Occipital lobe (tissue), 1 donor: ENCODE measurements at regions not wholly inside any gene's neighbourhood (a gene's known extent, or its start where the extent isn't known, plus 50 kb on each side); places are given as distances from the start of the nearest gene placed in this dataset.
"Not testable (repeated sequence)": the region's sequence is repeated elsewhere in the genome, so short reads cannot be mapped to it uniquely, and the experiment has no call there.

Experiments used
- DNase-seq: peaks from one replicate; lab custom pipeline; 2025; lab: John Stamatoyannopoulos, UW

DNA sequence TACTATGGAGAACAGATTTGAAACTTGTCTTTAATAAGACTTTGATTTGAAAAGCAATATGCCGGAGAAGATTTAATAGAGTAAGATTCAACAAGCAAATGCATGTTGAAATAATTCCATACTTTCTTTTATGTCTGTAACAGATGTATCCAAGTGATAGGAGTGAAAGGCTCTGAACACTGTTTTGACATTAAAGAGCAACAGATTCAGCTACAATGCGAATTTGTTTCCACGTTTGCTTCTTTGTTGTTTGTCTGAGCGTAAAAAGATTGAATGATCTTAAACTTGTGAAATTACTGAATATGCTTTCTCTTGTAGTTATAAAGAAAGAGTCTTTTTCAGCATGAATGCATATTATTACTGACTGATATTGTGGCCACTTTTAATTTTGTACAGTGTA is 2612.9 kb downstream of the PCDH9 start:
- DNase-seq = no peak

DNA sequence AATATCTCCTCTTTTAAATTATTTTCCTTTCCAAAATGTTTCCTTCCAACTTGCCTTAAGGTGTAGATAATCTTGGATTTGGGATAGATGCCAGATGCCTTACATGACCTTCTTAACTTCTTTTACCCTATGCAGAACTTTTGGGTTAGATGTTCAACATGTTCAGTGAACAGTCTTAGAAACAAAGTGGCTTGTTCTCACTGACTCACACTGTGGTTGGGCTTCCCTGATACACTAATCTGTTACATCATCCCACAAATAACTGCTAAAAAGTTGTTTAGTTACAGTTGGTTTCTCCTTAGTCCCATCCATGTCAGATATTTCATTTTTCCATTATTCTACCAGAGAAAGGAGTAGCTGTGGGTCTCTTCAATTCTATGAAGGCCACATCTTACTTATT is 2638.2 kb downstream of the PCDH9 start:
- DNase-seq = no peak

DNA sequence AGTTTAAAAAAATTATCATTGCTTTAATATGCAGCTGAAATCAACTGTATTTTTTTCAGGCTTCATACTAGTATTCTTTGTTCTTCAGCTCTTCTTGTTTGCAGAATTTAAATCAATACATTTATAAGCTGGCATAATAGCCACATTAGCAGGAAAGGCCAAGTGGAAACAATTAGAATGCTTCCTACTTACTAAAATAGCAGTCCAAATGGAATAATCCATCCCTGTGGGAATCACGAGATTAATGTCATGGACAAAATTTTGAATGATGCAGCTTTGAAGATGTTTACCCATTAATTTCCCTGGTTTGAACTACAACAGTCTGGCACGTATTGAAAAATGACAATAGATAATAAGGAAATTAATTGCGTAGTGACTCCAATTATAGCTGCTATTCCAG is 2650.8 kb downstream of the PCDH9 start:
- no peak for DNase-seq

DNA sequence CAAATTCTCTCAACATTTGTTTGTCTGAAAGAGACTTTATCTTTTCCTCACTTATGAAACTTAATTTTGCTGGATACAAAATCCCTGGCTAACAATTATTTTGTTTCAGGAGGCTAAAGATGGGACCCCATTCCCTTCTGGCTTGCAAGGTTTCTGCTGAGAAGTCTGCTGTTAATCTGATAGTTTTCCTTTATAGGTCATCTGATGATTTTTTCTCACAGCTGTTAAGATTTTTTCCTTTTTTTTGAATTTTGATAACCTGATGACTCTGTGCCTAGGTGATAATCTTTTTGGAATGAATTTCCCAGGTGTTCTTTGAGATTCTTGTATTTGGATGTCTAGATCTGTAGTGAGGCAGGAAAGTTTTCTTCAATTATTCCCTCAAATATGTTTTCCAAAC is 2661.4 kb downstream of the PCDH9 start:
- DNase-seq = no peak

DNA sequence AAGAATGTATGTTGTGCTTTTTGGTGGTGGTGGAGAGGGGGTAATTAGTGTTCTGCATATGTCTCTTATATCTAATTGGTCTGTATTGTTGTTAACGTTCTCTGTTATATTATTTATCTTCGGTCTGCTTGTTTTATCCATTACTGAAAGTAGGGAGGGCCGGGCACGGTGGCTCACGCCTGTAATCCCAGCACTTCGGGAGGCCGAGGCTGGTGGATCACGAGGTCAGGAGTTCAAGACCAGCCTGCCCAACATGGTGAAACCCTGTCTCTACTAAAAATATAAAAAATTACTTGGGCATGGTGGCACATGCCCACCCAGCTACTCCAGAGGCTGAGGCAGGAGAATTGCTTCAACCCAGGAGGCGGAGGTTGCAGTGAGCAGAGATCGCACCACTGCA is 2672.1 kb downstream of the PCDH9 start:
- not testable (repeated sequence) for DNase-seq

DNA sequence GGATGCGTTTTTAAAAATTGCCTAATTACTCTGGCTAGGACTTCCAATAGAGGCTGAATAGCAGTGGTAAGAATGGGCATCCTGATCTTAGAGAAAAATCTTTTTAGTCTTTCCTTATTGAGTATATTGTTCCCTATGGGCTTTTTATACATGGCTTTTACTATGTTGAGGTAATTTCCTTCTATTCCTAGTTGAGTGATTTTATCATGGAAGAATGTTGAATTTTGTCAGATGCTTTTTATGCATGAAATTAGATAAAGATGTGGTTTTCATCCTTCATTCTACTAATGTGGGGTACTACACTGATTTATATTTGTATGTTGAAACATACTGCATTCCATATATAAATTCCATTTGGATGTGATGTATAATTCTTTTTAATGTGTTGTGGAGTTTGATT is 2673.8 kb downstream of the PCDH9 start:
- no peak for DNase-seq

DNA sequence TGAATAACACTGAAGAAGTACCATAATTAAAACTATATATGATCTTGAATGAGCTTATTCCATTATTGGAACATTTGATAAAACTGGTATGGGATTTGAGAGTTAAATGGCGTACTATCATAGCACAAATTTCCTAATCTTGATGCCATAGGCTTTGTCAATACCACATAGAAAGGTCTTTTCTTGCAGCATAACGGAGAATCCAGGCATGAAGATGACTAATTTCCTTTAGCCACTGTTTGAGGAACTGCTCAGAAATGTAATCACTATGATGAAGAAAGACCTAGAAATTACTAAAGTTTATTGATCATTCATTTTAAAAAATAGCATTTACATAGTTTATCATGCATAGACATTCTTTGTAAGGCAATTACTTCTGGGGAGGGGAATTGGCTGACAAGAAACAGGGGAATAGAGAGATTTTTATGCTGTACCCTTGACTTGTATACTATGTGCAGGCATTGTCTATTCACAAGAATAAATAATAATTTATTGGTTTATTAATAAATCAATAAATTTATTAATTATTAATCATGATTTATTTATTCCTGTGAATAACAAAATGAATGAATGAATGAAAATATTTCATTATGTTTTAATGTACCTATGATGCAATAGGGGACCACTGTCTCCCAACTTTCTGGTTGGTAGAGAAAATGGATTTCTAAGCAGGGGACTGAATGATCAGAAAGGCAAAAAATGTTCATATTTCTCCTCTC is 2676.6 kb downstream of the PCDH9 start:
- DNase-seq = no peak

DNA sequence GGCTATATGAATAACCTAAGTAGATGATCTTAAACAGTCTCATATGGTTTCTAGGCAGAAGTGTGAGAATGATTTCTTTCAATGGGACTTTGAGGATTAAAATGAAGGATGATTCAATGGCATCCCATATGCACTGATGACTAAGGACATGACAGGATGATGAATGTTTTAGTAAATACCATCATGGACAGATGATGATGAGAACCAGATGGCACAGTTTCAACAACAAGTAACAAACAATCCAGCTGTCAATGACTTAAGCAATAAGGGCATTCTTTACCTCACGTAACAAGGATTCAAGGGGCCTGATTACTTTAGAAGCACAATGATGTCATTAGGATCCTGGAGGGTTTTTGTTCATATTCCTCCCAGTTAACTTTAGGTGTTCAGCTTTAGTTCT is 2678.4 kb downstream of the PCDH9 start:
- DNase-seq = no peak

DNA sequence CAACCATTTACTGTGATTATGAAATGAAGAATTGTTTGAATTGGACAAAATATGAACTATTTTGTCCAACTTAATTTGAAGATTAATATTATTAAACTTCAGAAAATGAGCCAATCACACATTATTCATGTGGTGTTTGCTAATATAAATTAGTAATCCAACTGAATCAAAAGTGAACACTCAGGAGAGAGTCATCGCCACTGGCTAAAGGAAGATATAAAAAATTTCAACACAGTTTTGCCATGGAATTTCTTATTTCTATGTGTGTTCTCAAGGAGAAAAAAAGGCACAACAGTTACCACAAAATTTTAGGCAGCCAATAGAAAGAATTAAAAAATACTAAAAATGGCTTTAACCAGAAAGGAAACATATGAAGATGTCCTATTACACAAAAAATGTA is 2683.8 kb downstream of the PCDH9 start:
- DNase-seq = no peak

DNA sequence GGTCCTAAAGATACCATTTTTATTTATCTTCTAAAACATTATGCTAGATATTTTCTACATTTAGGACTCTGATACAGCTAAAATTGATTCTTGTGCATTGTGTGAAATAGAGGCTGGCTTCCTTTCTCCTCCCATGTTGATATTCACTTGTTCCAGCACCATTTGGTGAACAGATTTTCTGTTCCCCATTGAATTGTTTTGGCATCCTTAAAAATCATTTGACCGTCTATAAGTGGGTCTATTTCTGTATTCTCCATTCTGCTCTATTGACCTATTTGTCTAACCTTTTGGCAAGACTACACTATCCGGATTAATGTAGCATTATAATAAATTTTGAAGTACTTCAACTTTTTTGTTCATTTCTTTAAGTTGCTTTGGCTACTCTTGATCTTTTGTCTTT is 2689.2 kb downstream of the PCDH9 start:
- no peak for DNase-seq

DNA sequence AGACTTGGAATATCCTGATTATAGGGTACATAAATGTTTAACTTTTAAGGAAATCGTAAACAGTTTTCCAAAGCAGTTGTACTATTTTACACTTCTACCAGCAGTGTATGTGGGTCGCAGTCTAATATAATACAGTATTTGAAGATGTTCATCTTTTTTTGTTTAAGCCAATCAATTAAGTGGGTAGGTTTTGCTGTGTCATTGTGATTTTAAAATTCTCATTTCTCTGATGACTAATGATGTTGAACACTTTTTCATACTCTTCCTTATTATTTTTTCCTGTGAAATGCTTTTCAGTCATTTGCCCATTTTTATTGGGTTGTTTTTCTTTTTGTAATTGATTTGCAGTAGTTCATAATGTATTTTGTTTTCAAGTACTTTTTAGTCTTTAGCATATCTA is 2689.7 kb downstream of the PCDH9 start:
- DNase-seq = no peak

DNA sequence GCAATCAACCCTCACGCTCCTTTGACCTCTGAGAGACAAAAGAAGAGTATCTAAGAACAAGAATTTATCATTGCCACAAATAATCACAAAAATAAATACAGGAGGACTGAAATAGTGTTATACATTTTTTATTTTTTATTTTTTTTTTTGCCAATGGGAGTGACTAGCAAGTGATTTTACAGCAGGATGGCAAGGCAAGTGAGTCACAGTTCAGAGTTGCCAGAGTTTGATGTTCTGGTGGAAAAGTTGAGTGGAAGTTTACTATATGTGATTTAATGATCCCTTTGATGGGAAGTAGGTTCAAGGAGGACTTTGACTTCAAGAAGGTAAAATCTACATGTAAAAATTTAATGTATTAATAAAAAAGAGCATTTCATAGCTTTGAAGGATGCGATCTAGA is 2691.4 kb downstream of the PCDH9 start:
- DNase-seq = no peak

DNA sequence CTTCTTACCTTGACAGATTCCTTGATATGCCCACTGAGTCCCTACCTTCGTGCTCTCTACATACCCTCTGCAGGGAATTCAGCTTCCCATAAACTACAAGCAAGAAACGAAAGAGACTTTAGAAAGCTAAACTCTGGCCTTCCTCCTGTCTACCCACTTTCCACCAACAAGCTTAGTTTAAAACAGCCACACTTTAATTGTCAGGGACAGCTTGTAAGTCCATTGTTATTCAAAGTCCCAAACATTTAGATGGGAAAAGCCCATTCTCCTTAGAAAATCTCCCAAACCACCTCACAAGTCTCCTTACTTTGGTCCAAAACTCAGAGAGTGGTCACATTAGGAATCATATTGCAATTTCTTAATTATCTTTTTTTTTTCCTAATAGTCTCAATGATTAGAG is 2695.8 kb downstream of the PCDH9 start:
- DNase-seq = no peak

DNA sequence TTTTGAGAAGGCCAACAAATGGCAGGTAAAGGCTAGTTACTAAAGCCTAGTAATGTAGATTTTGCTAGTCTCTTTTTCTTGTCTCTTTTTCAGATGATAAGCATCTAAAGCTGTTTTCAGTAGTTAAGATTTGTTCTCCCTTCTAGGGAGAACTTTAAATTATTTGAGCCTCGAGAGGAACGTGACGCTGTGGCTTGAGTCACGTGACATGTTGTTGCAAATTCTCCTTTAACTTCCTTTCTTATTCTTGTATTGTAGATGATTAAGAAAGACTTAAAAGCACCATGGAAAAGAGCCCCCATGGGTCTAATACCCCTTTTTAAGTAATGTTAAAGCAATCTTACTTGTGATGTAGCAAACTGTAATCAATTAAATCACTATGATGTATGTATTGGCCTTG is 2698.7 kb downstream of the PCDH9 start:
- DNase-seq = no peak

DNA sequence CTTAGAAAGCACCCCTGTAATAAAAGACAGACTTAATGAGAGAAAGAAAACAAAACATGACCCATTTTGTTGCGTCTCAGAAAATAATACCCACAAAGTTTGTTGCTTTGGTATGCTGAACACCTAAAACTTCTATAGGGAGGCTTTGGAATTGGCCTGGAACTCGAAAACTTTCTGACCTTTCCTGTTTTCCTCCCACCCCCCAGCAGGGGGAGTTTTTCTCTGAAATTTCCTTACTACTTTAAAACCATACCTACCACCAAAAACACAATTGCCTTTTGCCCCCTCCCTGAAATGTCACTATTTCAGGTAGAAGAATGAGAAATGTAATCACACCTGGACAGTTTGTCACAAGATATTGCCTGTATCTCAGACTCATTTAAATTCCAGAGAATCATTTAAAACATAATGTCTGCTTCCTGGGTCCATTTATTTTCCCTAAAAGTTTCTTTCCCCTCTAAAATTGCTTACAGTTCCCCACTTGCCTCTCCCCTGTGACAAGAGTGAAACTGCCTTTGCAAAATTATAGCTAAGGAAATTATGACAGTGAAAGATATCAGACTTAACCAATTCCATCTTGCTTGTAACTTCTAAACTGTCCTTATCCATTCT is 2700.2 kb downstream of the PCDH9 start:
- DNase-seq = no peak

DNA sequence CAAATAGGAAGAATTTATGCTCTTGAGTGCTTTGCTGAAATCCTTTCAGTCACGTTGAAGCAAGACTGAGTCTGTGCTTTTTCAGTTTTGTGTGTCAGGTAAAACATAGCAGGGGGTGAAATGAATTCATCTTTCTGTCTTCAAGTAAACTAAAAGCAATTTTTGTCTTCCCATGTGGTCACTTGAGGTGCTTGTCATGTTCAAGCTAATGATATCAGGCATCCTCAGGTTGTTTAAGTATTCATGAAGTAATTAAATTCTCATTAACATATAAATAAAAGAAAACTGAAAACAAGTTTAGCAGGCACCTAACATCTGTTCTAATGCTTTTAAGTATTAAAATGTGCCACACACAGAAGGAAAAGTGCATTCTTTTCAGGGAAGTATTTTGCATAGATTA is 2701.3 kb downstream of the PCDH9 start:
- no peak for DNase-seq

DNA sequence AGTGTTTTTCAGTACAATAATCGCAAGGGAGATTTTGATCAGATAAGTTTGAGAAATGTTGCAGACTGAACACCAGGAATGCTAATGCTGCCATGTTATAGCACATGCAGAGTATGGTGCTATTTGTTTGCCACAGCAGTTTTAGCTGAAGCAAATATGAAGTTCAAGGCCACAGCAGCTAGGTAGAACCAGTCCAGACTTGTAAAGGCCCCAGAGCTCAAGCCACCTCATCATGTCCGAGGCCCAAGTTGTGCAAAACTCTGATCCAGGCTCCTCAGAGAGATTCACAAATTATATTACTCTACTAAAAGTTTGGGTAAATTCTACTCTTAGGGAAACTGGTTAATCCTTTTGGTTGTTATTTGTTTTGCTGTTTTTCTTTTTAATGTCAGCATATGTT is 2702.6 kb downstream of the PCDH9 start:
- DNase-seq = no peak

DNA sequence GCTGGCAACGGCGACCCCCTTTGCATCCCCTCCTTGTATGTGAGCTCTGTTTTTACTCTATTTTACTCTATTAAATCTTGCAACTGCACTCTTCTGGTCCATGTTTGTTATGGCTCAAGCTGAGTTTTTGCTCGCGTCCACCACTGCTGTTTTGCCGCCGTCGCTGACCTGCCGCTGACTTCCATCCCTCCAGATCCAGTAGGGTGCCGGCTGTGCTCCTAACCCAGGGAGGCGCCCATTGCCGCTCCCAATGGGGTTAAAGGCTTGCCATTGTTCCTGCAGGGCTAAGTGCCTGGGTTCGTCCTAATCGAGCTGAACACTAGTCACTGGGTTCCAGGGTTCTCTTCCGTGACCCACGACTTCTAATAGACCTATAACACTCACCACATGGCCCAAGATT is 2704.4 kb downstream of the PCDH9 start:
- DNase-seq = no peak

DNA sequence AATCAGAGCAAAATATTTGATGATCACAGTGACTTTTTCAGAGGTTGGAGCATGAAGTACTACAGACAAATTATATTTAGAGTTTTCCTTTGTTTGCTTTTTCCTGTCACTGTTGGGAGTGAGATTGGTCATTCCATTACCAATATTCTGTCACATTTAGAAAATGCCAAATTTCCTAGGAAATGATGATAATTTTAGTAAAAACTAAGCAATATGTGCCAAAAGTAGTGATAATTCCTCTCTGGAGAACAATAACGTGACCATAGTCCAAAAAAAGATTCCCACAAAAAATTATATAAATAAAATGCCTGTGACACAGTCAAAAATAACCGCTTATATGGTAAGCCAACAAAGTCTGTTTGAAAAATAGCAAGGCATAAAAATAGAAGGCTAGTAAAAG is 2719.4 kb downstream of the PCDH9 start:
- DNase-seq = no peak

DNA sequence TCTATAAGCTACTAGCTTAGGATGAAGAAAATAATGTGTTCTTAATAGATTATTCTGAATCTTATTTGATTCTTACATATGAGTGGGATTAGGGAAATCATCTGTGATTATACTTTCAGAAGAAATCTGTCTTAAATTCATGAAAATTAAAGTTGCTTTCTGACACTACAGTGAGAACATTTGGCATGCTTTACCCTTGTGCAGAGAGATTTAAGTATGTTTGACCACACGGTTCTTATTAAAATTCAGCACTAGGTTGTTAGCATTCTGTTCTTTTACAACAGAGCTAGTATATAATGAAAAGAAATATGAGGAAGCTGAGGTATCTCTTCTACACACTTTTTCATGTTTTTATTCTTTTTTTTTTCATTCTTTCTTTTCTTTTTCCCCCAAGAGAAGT is 2723.9 kb downstream of the PCDH9 start:
- no peak for DNase-seq

DNA sequence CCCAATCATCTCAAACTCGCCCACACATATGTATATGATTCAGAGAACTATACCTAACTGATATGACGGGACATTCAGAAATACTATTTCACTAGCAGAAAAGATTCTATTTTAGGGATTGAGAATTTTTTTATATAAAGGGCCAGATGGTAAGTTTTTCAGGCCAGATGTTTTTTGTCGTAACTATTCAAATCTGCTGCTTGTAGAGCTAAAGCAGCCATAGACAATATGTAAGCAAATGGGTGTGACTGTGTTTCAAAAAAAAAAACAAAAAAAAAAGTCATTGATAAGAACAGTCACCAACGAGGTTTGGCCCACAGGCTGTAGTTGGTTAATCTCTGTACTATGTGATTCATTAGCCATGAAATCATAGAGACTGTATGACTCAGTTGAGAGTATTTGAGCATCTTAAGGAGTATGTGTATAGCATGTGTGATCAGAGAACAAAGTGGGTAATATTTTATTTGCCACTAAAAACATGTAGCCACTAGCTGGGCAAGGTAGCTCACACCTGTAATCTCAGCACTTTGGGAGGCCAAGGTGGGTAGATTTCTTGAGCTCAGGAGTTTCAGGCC is 2724.7 kb downstream of the PCDH9 start:
- DNase-seq = no peak

DNA sequence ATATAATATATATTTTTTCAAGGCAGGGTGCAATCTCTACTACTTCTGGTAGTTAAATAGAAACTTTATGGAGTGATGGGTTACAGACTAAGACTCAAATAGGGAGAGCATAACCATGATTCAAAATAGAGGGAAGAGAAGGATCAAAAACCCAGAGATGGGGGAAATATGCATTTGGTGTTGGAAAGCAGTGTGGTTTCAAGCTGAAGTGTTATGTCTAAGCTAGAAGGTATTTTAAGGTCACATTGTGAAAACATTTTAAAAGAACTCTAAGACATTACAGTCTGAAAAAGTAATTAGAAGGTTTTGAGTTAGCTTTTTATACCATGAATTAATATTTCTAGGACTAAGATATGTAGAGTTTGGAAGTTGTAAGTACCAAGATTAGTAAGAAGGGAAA is 2741.4 kb downstream of the PCDH9 start:
- no peak for DNase-seq

DNA sequence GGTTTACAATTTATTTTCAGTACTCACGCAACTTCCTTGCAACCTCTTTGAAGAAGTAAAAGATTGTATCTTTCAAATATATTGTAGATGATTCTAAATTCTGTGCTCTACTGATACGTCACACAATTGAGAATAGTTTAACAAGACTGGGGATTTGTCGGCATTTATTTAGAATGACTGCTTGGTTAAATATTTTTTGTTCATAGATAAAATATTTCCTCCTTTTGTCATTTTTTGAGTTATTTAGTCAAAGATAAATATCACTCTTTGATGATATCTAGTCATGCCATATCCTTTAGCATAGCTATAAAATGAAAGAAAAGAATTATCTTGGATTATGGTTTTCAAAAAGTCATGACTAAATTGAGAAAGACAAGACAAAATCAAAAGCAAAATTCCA is 2747.8 kb downstream of the PCDH9 start:
- no peak for DNase-seq
